ENCODE measurements at regions not wholly inside any gene's neighbourhood (a gene's known extent, or its start where the extent isn't known, plus 50 kb on each side); places are given as distances from the start of the nearest gene placed in this dataset.

GRCh38 chr15:25055356-25056068 lies 100.7 kb downstream of the SNRPN start:
- TF ChIP-seq, protein P1, sequence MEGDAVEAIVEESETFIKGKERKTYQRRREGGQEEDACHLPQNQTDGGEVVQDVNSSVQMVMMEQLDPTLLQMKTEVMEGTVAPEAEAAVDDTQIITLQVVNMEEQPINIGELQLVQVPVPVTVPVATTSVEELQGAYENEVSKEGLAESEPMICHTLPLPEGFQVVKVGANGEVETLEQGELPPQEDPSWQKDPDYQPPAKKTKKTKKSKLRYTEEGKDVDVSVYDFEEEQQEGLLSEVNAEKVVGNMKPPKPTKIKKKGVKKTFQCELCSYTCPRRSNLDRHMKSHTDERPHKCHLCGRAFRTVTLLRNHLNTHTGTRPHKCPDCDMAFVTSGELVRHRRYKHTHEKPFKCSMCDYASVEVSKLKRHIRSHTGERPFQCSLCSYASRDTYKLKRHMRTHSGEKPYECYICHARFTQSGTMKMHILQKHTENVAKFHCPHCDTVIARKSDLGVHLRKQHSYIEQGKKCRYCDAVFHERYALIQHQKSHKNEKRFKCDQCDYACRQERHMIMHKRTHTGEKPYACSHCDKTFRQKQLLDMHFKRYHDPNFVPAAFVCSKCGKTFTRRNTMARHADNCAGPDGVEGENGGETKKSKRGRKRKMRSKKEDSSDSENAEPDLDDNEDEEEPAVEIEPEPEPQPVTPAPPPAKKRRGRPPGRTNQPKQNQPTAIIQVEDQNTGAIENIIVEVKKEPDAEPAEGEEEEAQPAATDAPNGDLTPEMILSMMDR (IDR thresholded peaks at IDR 0.05): no peak
- no peak for TF ChIP-seq POLR2A (IDR thresholded peaks at IDR 0.05)
- TF ChIP-seq POLR2AphosphoS5 (IDR thresholded peaks at IDR 0.05; ENCODE audit: insufficient read depth in 1 of 2, low read depth in 1 of 2): no peak

All from vagina (tissue), 2 donors.